Activated CD8-positive, alpha-beta memory T cell treated with anti-CD3 and anti-CD28 coated beads, Interleukin-2, amount 10 ng/mL, durations not matched to agents 7 days and 5 days (primary cell): ENCODE measurements at regions not wholly inside any gene's neighbourhood (a gene's known extent, or its start where the extent isn't known, plus 50 kb on each side); places are given as distances from the start of the nearest gene placed in this dataset.
A peak's percentile ranks its signal among the peaks of the same experiment; 100 is the strongest.
"Not testable (repeated sequence)": the region's sequence is repeated elsewhere in the genome, so short reads cannot be mapped to it uniquely, and the experiment has no call there.

ENCODE experiments used
- ATAC-seq: fragments of 150-1000 bp; cut with Tn5 transposase; one replicate; pipeline ENCODE4 v1.10.0; 2021; ENCODE audit warnings: moderate library complexity
- CTCF ChIA-PET: fragments of 350-600 bp; sonication (Branson Sonifier 250); formaldehyde crosslinking; loops from one replicate; lab custom pipeline; 2021; ENCODE audit warnings: antibody characterized with exemption; lab: Charles Lee
- DNase-seq: peaks from one replicate; pipeline ENCODE4 v3.0.0-alpha.2; 2020
- H3K27ac Mint-ChIP-seq: one replicate; pipeline ENCODE4 v1.8.0; 2021; ENCODE audit warnings: mild to moderate bottlenecking, mixed read lengths
- H3K27me3 Mint-ChIP-seq: one replicate; pipeline ENCODE4 v1.8.0; 2021; ENCODE audit warnings: mixed read lengths
- H3K36me3 Mint-ChIP-seq: one replicate; pipeline ENCODE4 v1.8.0; 2021; ENCODE audit warnings: mild to moderate bottlenecking, mixed read lengths
- H3K4me1 Mint-ChIP-seq: one replicate; pipeline ENCODE4 v1.8.0; 2021; ENCODE audit warnings: mixed read lengths
- H3K4me3 Mint-ChIP-seq: one replicate; pipeline ENCODE4 v1.8.0; 2021; ENCODE audit warnings: mild to moderate bottlenecking, moderate library complexity, mixed read lengths
- H3K9me3 Mint-ChIP-seq: one replicate; pipeline ENCODE4 v1.8.0; 2022; ENCODE audit warnings: low read depth, mixed read lengths

- no peak overlapping the region for H3K27ac Mint-ChIP-seq
- ATAC-seq: no peak
- CTCF ChIA-PET: interaction anchor here (1.3 kb wide), 1 partner anchor 11 kb away, joined by 3 read pairs; no protein-coding TSS in a partner anchor
Observed at GRCh38 chr1:199002661-199003060, 363.8 kb downstream of the PTPRC start.

GRCh38 chr1:199007423-199007822, 368.6 kb downstream of the PTPRC start:
- Mint-ChIP-seq H3K36me3 (peaks cover 39% of the 10 kb centered on the region), H3K9me3 (peaks cover 4% of the 10 kb centered on the region), H3K4me1 (peaks cover 34% of the 10 kb centered on the region), H3K27me3 (peaks cover 3% of the 10 kb centered on the region), H3K27ac (no peak overlapping the region), H3K4me3 (no peak overlapping the region)
- no peak for DNase-seq
- no peak for ATAC-seq
- CTCF ChIA-PET: no interaction called here

More at GRCh38 chr1:199002661-199003060, 363.8 kb downstream of the PTPRC start:
- DNase-seq: no peak
- peaks cover 6% of the 10 kb centered on the region for H3K4me1 Mint-ChIP-seq
- H3K36me3 Mint-ChIP-seq: peaks cover 18% of the 10 kb centered on the region
- peaks cover 2% of the 10 kb centered on the region for H3K9me3 Mint-ChIP-seq
- H3K4me3 Mint-ChIP-seq: no peak overlapping the region
- peaks cover 3% of the 10 kb centered on the region for H3K27me3 Mint-ChIP-seq

DNA sequence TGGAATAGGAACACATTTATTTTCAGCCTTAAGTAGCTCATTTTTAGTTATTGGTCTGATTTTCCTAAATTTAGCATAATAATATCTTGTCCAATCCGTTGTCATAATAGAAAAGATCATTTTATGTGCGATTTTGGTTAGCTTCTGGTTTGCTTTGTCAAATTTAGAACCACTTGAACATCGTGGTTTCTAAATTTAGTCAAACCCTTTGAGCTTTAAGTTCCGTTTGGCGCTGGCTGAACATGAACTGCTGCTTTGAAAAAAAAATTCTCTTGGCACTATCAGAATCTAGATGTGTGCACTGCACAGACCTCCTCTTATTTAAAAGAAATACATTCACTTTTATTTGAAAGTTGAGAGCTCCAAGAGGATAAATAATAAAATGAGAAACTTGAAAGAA, 370.6 kb downstream of the PTPRC start:
- H3K36me3 Mint-ChIP-seq: peaks cover 44% of the 10 kb centered on the region
- CTCF ChIA-PET: interaction anchor here (0.9 to 1.2 kb wide), 5 partner anchors 9 to 104 kb away, joined by 3 to 5 read pairs (median 3); no protein-coding TSS in a partner anchor
- peaks cover 40% of the 10 kb centered on the region for H3K4me1 Mint-ChIP-seq
- ATAC-seq: peak; percentile 91
- peak overlapping the region; percentile 87 for H3K27ac Mint-ChIP-seq
- H3K27me3 Mint-ChIP-seq: peaks cover 3% of the 10 kb centered on the region
- peak overlapping the region; percentile 47 for H3K4me3 Mint-ChIP-seq
- H3K9me3 Mint-ChIP-seq: peaks cover 4% of the 10 kb centered on the region
- peak; percentile 65 for DNase-seq

- peaks cover 47% of the 10 kb centered on the region for H3K36me3 Mint-ChIP-seq
- H3K4me3 Mint-ChIP-seq: peak overlapping the region; percentile 10
Observed at GRCh38 chr1:199010492-199010891, 371.7 kb downstream of the PTPRC start.

DNA sequence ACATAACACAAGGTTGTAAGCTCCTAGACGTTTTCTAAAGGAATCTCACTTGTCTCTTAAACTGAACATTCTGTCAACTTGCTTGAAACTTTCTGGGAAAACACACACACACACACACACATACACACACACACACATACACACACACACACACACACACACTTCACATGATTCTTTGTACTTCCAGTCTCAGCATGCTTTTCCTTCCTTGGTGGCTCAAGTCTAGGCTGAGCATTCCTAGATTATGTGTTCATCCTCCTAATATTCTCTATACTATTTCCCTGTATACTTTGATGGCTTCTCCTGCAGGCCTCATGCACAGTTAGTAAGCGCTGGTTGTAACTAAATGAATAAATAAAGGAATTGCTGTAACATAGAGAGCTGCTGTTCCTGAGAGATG, 372.1 kb downstream of the PTPRC start:
- Mint-ChIP-seq H3K4me3 (no peak overlapping the region), H3K9me3 (peaks cover 4% of the 10 kb centered on the region), H3K27me3 (peaks cover 3% of the 10 kb centered on the region), H3K27ac (no peak overlapping the region), H3K4me1 (peaks cover 48% of the 10 kb centered on the region), H3K36me3 (peaks cover 46% of the 10 kb centered on the region)
- ATAC-seq (no peak), DNase-seq (no peak)
- CTCF ChIA-PET: interaction anchor here (1.4 to 2.5 kb wide), 2 partner anchors 10 to 102 kb away, joined by 3 to 8 read pairs; no protein-coding TSS in a partner anchor

More at GRCh38 chr1:199010492-199010891, 371.7 kb downstream of the PTPRC start:
- Mint-ChIP-seq H3K27me3 (peaks cover 3% of the 10 kb centered on the region), H3K27ac (peak overlapping the region; percentile 30), H3K9me3 (peaks cover 4% of the 10 kb centered on the region), H3K4me1 (peaks cover 48% of the 10 kb centered on the region)
- ATAC-seq (no peak), DNase-seq (no peak)
- CTCF ChIA-PET: interaction anchor here (1.4 to 2.5 kb wide), 2 partner anchors 10 to 103 kb away, joined by 3 to 8 read pairs; no protein-coding TSS in a partner anchor

GRCh38 chr1:199015799-199016198, 377.0 kb downstream of the PTPRC start:
- no peak for ATAC-seq
- H3K36me3 Mint-ChIP-seq: peaks cover 28% of the 10 kb centered on the region
- H3K9me3 Mint-ChIP-seq: no peaks in the 10 kb centered on the region
- H3K27ac Mint-ChIP-seq: no peak overlapping the region
- CTCF ChIA-PET: interaction anchor here (0.7 kb wide), 1 partner anchor 17 kb away, joined by 3 read pairs; no protein-coding TSS in a partner anchor
- H3K27me3 Mint-ChIP-seq: no peaks in the 10 kb centered on the region
- no peak overlapping the region for H3K4me3 Mint-ChIP-seq
- no peak for DNase-seq
- H3K4me1 Mint-ChIP-seq: peaks cover 26% of the 10 kb centered on the region

- DNase-seq (no peak), ATAC-seq (no peak)
- Mint-ChIP-seq H3K27ac (no peak overlapping the region), H3K27me3 (no peaks in the 10 kb centered on the region), H3K4me1 (peaks cover 25% of the 10 kb centered on the region), H3K36me3 (peaks cover 24% of the 10 kb centered on the region), H3K9me3 (no peaks in the 10 kb centered on the region), H3K4me3 (no peak overlapping the region)
- CTCF ChIA-PET: interaction anchor here (2.0 to 2.3 kb wide), 2 partner anchors 9 to 10 kb away, joined by 5 to 6 read pairs; no protein-coding TSS in a partner anchor
Observed at GRCh38 chr1:199018471-199019135, 379.8 kb downstream of the PTPRC start.

GRCh38 chr1:199020051-199020450, 381.2 kb downstream of the PTPRC start:
- Mint-ChIP-seq H3K27me3 (no peaks in the 10 kb centered on the region), H3K36me3 (peaks cover 17% of the 10 kb centered on the region), H3K27ac (no peak overlapping the region), H3K4me1 (peaks cover 16% of the 10 kb centered on the region), H3K9me3 (no peaks in the 10 kb centered on the region), H3K4me3 (no peak overlapping the region)
- DNase-seq: no peak
- ATAC-seq: no peak
- CTCF ChIA-PET: interaction anchor here (2.3 kb wide), 1 partner anchor 9 kb away, joined by 6 read pairs; no protein-coding TSS in a partner anchor

DNA sequence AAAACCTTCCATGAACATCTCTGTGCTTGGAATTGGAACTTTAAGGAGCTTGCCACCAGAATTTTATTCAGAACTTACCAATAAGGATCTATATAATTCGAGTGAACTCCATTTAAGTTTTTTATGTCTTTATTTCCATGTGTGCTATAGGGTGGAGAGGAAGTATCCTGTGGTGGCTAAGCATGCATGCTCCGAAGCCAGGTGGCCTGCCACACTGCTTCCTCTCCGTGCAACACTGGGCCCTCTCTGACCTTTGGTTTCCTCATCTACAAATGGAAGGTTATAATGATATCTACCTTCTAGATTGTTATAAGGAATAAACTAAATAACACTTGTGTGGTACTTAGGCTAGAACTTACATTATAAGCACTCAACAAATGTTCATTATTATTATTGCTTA, 382.1 kb downstream of the PTPRC start:
- H3K9me3 Mint-ChIP-seq: peaks cover 3% of the 10 kb centered on the region
- peaks cover 13% of the 10 kb centered on the region for H3K4me1 Mint-ChIP-seq
- H3K36me3 Mint-ChIP-seq: peaks cover 17% of the 10 kb centered on the region
- ATAC-seq: no peak
- no peak overlapping the region for H3K4me3 Mint-ChIP-seq
- H3K27me3 Mint-ChIP-seq: no peaks in the 10 kb centered on the region
- H3K27ac Mint-ChIP-seq: no peak overlapping the region
- DNase-seq: no peak
- CTCF ChIA-PET: interaction anchor here (1.1 kb wide), 1 partner anchor 10 kb away, joined by 3 read pairs; no protein-coding TSS in a partner anchor

DNA sequence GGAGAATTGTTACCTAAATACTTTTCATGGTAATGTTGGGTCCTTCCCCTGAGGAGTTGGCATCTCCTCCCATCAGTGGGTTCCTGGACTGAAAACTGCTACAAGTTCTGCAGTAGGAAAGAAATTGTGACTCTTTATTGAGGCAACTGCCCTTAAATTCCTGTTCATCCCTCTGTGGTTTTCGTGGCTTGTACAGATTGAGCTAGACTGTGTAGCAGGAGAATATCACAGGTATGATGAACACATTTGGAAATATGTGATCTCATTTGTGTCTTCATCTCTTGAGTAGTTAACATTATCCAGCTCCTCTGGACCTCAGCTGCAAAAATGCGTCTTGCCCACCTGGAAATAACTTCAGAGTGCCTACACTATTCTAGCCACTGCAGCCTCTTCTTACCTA, 390.6 kb downstream of the PTPRC start:
- peaks cover 17% of the 10 kb centered on the region for H3K9me3 Mint-ChIP-seq
- no peak overlapping the region for H3K4me3 Mint-ChIP-seq
- DNase-seq (no peak), ATAC-seq (no peak)
- CTCF ChIA-PET: interaction anchor here (1.8 kb wide), 1 partner anchor 11 kb away, joined by 6 read pairs; no protein-coding TSS in a partner anchor
- H3K27me3 Mint-ChIP-seq: peaks cover 7% of the 10 kb centered on the region
- no peak overlapping the region for H3K27ac Mint-ChIP-seq
- H3K4me1 Mint-ChIP-seq: peaks cover 40% of the 10 kb centered on the region
- H3K36me3 Mint-ChIP-seq: peaks cover 43% of the 10 kb centered on the region

DNA sequence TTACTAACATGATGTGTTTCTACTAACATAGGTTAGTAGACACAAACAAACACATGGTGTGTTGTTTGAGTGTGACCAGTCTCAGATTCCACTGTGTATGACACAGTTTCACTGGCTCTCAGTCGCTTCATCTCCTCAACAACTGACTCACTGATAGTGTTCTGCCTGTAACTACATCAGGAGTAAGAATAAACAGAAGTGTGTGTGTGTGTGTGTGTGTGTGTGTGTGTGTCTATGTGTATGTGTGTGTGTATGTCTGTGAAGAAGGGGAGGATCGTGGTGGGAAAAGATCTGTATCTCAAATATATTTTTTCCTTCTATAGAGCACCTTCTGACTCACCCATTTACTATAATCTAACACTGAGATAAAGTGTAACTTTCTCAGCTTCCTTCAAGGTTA, 391.0 kb downstream of the PTPRC start:
- ATAC-seq (no peak), DNase-seq (no peak)
- Mint-ChIP-seq H3K27me3 (peaks cover 7% of the 10 kb centered on the region), H3K9me3 (peaks cover 17% of the 10 kb centered on the region), H3K4me3 (no peak overlapping the region), H3K27ac (no peak overlapping the region), H3K36me3 (peaks cover 47% of the 10 kb centered on the region), H3K4me1 (peaks cover 43% of the 10 kb centered on the region)
- CTCF ChIA-PET: interaction anchor here (1.8 kb wide), 1 partner anchor 11 kb away, joined by 6 read pairs; no protein-coding TSS in a partner anchor

- CTCF ChIA-PET: interaction anchor here (0.6 kb wide), 1 partner anchor 437 kb away, joined by 3 read pairs; no protein-coding TSS in a partner anchor
- peaks cover 17% of the 10 kb centered on the region for H3K9me3 Mint-ChIP-seq
- ATAC-seq, DNase-seq, H3K27ac Mint-ChIP-seq, H3K27me3 Mint-ChIP-seq, H3K4me3 Mint-ChIP-seq: not testable (repeated sequence)
- peaks cover 51% of the 10 kb centered on the region for H3K36me3 Mint-ChIP-seq
- H3K4me1 Mint-ChIP-seq: peaks cover 48% of the 10 kb centered on the region
Observed at GRCh38 chr1:199030541-199030940, 391.7 kb downstream of the PTPRC start.

- peaks cover 15% of the 10 kb centered on the region for H3K9me3 Mint-ChIP-seq
- not testable (repeated sequence) for H3K4me3 Mint-ChIP-seq, ATAC-seq, H3K27me3 Mint-ChIP-seq, DNase-seq, H3K27ac Mint-ChIP-seq
- H3K36me3 Mint-ChIP-seq: peaks cover 51% of the 10 kb centered on the region
- peaks cover 48% of the 10 kb centered on the region for H3K4me1 Mint-ChIP-seq
- CTCF ChIA-PET: interaction anchor here (0.6 to 1.1 kb wide), 2 partner anchors 14 to 437 kb away, joined by 3 read pairs; no protein-coding TSS in a partner anchor
Observed at GRCh38 chr1:199031170-199031569, 392.3 kb downstream of the PTPRC start.
